Type B pancreatic cell (in vitro differentiated cells): ENCODE measurements at regions not wholly inside any gene's neighbourhood (a gene's known extent, or its start where the extent isn't known, plus 50 kb on each side); places are given as distances from the start of the nearest gene placed in this dataset.

Experiments
- DNase-seq: peaks from one replicate; pipeline ENCODE4 v3.0.0; 2021; ENCODE audit warnings: mixed read lengths; ENCODE audit not compliant: unreplicated experiment; ENCODE audit errors: extremely low spot score
- H3K27ac Mint-ChIP-seq: 2 replicates; pipeline ENCODE4 v1.8.0; 2021; ENCODE audit warnings: mild to moderate bottlenecking, mixed read lengths
- H3K27me3 Mint-ChIP-seq: 2 replicates; pipeline ENCODE4 v1.8.0; 2021; ENCODE audit warnings: mixed read lengths
- H3K36me3 Mint-ChIP-seq: 2 replicates; pipeline ENCODE4 v1.8.0; 2021; ENCODE audit warnings: mixed read lengths
- H3K4me1 Mint-ChIP-seq: one replicate; pipeline ENCODE4 v1.8.0; 2021; ENCODE audit warnings: mixed read lengths; ENCODE audit not compliant: unreplicated experiment
- H3K4me3 Mint-ChIP-seq: 2 replicates; pipeline ENCODE4 v1.8.0; 2021; ENCODE audit warnings: mild to moderate bottlenecking, mixed read lengths
- H3K9me3 Mint-ChIP-seq: 2 replicates; pipeline ENCODE4 v1.8.0; 2021; ENCODE audit warnings: mixed read lengths
- TF ChIP-seq, protein P1 (sequence below): fragments of 200-600 bp; sonication (generic); conservative IDR thresholded peaks from 2 replicates; pipeline ENCODE4 v1.5.0; 2021; ENCODE audit warnings: antibody characterized with exemption, mild to moderate bottlenecking

DNA sequence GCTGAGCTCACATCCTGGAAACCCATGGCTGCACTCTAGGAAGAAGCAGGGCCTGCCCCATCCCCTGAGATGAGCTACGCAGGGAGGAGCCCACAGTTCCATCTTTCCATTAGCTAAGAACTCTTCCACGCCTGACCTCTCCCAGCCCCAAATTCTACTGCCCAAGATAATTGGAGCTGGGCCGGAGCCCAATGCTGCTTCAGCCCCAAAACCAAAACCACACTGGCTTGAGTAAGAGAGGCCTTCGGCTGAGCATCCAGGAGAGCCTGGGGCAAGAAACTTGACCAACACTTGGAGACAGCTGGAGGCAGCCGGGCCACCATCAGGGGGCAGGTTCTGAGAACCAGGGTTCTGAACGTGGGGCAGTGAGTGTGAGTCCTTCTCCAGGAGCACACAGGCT lies 116.1 kb upstream of the ZMIZ1 start:
- peaks cover 4% of the 10 kb centered on the region for H3K9me3 Mint-ChIP-seq
- no peak for DNase-seq
- peaks cover 8% of the 10 kb centered on the region for H3K4me1 Mint-ChIP-seq
- no peak overlapping the region for H3K27ac Mint-ChIP-seq
- H3K27me3 Mint-ChIP-seq: no peaks in the 10 kb centered on the region
- no peaks in the 10 kb centered on the region for H3K36me3 Mint-ChIP-seq
- no peak overlapping the region for H3K4me3 Mint-ChIP-seq
- TF ChIP-seq, protein P1, sequence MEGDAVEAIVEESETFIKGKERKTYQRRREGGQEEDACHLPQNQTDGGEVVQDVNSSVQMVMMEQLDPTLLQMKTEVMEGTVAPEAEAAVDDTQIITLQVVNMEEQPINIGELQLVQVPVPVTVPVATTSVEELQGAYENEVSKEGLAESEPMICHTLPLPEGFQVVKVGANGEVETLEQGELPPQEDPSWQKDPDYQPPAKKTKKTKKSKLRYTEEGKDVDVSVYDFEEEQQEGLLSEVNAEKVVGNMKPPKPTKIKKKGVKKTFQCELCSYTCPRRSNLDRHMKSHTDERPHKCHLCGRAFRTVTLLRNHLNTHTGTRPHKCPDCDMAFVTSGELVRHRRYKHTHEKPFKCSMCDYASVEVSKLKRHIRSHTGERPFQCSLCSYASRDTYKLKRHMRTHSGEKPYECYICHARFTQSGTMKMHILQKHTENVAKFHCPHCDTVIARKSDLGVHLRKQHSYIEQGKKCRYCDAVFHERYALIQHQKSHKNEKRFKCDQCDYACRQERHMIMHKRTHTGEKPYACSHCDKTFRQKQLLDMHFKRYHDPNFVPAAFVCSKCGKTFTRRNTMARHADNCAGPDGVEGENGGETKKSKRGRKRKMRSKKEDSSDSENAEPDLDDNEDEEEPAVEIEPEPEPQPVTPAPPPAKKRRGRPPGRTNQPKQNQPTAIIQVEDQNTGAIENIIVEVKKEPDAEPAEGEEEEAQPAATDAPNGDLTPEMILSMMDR: no peak

DNA sequence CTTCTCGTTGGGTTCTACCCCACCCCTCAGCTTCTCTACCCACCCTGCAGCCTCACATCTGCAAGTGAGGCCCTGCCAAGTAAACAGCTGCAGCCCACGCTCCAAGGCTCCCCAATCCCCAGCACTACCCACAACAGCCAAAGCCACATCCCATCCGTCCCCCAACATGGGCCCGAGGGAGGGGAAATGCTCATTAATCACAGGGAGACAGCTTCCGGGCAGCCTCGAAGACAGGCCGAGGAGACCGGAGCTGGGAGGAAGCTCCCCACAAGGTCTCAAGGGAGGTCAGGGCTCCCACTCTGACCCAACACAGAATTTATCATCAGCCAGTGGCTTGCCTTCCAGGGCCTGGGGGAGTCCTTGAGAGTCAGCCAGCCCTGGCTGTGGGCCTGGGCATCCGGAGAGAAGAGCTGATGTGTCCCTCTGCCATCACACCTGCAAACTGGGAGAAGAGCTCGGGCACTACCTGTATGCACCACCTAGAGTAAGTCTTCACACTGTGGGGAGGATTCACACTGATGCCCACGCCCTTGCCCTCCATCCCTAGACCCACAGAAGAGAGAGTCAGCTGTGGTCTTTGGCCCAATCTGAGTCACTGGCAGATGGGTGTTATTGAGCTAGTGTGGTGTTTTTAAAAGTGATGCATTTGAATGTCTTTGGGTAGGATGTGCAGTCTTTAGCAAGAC lies 115.5 kb upstream of the ZMIZ1 start:
- no peak overlapping the region for H3K4me3 Mint-ChIP-seq
- H3K27me3 Mint-ChIP-seq: peaks cover 3% of the 10 kb centered on the region
- no peaks in the 10 kb centered on the region for H3K36me3 Mint-ChIP-seq
- DNase-seq: no peak
- TF ChIP-seq, protein P1: no peak
- peaks cover 4% of the 10 kb centered on the region for H3K9me3 Mint-ChIP-seq
- H3K27ac Mint-ChIP-seq: peak overlapping the region; percentile 6
- peaks cover 8% of the 10 kb centered on the region for H3K4me1 Mint-ChIP-seq

DNA sequence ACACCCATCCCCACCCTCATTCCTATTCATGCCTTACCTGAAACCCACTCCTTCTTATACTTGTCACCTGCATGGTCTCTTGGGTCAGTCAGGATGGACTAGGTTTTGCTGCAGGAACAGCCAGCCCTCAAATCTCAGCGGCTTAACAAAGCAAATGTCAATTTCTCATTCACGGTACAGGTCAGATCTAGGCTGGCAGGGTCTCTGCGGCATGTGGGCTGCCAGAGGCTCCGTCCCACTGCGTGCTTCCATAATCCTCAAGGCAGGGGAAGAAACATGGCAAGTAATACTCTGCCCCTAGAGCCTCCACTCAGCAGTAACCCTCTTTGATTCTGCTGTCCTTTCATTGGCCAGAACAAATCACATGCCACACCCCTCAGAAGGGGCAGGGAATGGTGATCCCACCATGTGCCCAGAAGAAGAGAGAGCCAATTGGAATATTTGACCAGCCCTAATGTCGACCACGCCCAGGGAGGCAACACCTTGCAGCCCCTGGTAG lies 114.9 kb upstream of the ZMIZ1 start:
- Mint-ChIP-seq H3K36me3 (no peaks in the 10 kb centered on the region), H3K9me3 (peaks cover 4% of the 10 kb centered on the region), H3K27ac (peak overlapping the region; percentile 6), H3K27me3 (peaks cover 3% of the 10 kb centered on the region), H3K4me3 (no peak overlapping the region), H3K4me1 (peaks cover 8% of the 10 kb centered on the region)
- no peak for DNase-seq
- TF ChIP-seq, protein P1: no peak

DNA sequence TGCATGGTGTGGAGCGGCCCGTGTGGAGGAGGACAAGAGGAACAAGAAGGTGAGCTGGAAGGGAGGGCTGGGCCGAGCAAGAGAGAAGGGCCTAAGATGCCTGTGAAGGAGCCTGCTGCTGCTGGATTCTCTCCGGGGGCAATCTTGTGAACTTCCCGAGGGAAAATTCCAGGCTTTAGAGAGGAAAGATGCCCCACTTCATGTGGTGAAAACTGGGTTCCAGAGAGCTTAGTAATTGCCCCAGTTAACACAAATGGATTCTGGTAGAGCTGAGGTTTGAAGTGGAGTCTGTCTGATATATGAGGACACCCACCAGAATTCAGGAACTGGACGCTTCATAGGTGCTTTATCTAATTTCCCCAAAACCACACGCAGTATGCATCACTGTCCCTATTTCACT lies 114.1 kb upstream of the ZMIZ1 start:
- no peak for DNase-seq
- H3K27me3 Mint-ChIP-seq: peaks cover 3% of the 10 kb centered on the region
- H3K27ac Mint-ChIP-seq: no peak overlapping the region
- H3K36me3 Mint-ChIP-seq: no peaks in the 10 kb centered on the region
- H3K9me3 Mint-ChIP-seq: peaks cover 4% of the 10 kb centered on the region
- TF ChIP-seq, protein P1: no peak
- H3K4me1 Mint-ChIP-seq: peaks cover 14% of the 10 kb centered on the region
- no peak overlapping the region for H3K4me3 Mint-ChIP-seq

DNA sequence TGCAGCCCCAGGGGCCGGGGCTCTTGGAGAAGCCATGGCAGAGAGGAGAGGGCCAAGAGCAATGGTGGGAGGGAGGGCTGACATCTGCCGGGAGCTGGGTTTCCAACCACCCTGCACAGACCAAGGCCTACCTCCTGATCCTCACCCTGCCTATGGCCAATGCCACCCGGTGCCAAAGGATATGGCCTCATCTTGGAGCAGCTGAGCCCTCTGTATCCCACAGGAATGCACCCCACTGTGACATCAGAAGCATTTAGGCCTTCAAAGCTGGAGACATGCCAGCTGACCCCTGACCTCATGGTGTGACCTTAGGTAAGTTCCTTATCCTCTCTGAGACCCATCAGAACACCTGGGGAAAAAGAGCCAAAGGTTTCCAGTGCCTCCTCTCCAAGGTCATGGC lies 113.6 kb upstream of the ZMIZ1 start:
- no peak for DNase-seq
- Mint-ChIP-seq H3K36me3 (no peaks in the 10 kb centered on the region), H3K9me3 (peaks cover 4% of the 10 kb centered on the region), H3K4me3 (no peak overlapping the region), H3K4me1 (peaks cover 19% of the 10 kb centered on the region), H3K27ac (no peak overlapping the region), H3K27me3 (peaks cover 3% of the 10 kb centered on the region)
- TF ChIP-seq, protein P1: no peak
